K562 (cell line): ENCODE measurements at regions not wholly inside any gene's neighbourhood (a gene's known extent, or its start where the extent isn't known, plus 50 kb on each side); places are given as distances from the start of the nearest gene placed in this dataset.

ENCODE experiments used
- ATAC-seq: fragments of 200-7000 bp; cut with Tn5 transposase; 3 replicates; pipeline ENCODE4 v1.9.1; 2020; ENCODE audit warnings: moderate library complexity
- BruUV-seq: library from RNA; stranded (reverse); fragments of 400-500 nt; replicated peaks from 2 replicates; lab custom pipeline; 2021; lab: Mats Ljungman, UMichigan
- CTCF ChIA-PET: fragments of 300-600 bp; formaldehyde crosslinking; extraction: SDS; loops from one replicate; lab custom pipeline; 2021; ENCODE audit warnings: low intra/inter-chr PET ratio; lab: Yijun Ruan, JAX
- POLR2A ChIA-PET: fragments of 300-600, 350-650 bp; sonication (Branson Sonifier 250); formaldehyde crosslinking; extraction: SDS; loops from one replicate; lab custom pipeline; 2021; ENCODE audit warnings: antibody characterized with exemption, inconsistent platforms; lab: Yijun Ruan, JAX
- DNase-seq, 4 experiments: peaks; one replicate each; pipeline versions ENCODE4 v3.0.0 to v3.0.0-alpha.2; 2011 to 2018; ENCODE audit warnings: low spot score in 3 of 4, mixed read lengths in 3 of 4; ENCODE audit errors: extremely low read depth in 1 of 4
- FAIRE-seq: peaks from 2 replicates; lab custom pipeline; 2011; peaks lifted over from hg19 to GRCh38; lab: Jason Lieb, UNC
- H2AFZ ChIP-seq: 2 replicates; pipeline ENCODE4 v1.6.0; 2011; ENCODE audit warnings: low read depth, low read length, control low read depth, inconsistent platforms
- H3K27ac ChIP-seq: fragments of 200-600 bp; 3 replicates; pipeline ENCODE4 v1.8.0; 2011; ENCODE audit warnings: low read depth, mild to moderate bottlenecking, control low read depth, inconsistent platforms, low read length, moderate library complexity, mixed read lengths; ENCODE audit errors: extremely low read depth
- H3K27me3 ChIP-seq, 2 experiments: fragments of 300-600 bp in 1 of 2; 2 replicates in 1 of 2; 3 replicates in 1 of 2; pipeline versions ENCODE4 v1.6.0 to v1.8.0; 2011; ENCODE audit warnings: inconsistent platforms in 2 of 2, low read length in 2 of 2, mild to moderate bottlenecking in 1 of 2, mixed read lengths in 1 of 2, moderate library complexity in 1 of 2; ENCODE audit not compliant: control insufficient read depth in 2 of 2, insufficient read depth in 2 of 2
- H3K36me3 ChIP-seq: fragments of 300-600 bp; 3 replicates; pipeline ENCODE4 v1.8.0; 2011; ENCODE audit warnings: mild to moderate bottlenecking, low read length, inconsistent platforms; ENCODE audit not compliant: control insufficient read depth, insufficient read depth
- H3K4me1 ChIP-seq, 2 experiments: fragments of 200-600 bp in 1 of 2; replicated peaks in 1 of 2; 2 replicates in 1 of 2; 3 replicates in 1 of 2; pipeline versions ENCODE4 v1.5.1 to v1.8.0; 2011; ENCODE audit warnings: inconsistent platforms in 2 of 2, low read length in 2 of 2, mild to moderate bottlenecking in 1 of 2, mixed read lengths in 1 of 2, moderate library complexity in 1 of 2; ENCODE audit not compliant: control insufficient read depth in 2 of 2, insufficient read depth in 2 of 2
- H3K4me2 ChIP-seq: 2 replicates; pipeline ENCODE4 v1.6.1; 2011; ENCODE audit warnings: low read length, control low read depth, inconsistent platforms, mixed read lengths; ENCODE audit not compliant: insufficient read depth
- H3K4me3 ChIP-seq: fragments of 200-600 bp; sonication (generic), shearing (Covaris generic); 2 replicates; pipeline ENCODE4 v1.5.1; 2016; ENCODE audit warnings: control low read depth, inconsistent platforms
- H3K79me2 ChIP-seq: fragments of 200-600 bp; 3 replicates; pipeline ENCODE4 v1.8.0; 2011; ENCODE audit warnings: low read length, inconsistent platforms; ENCODE audit not compliant: control insufficient read depth, insufficient read depth
- H3K9ac ChIP-seq, 2 experiments: 2 replicates each; pipeline versions ENCODE4 v1.6.0 to v1.6.1; 2011; ENCODE audit warnings: low read depth in 2 of 2, low read length in 2 of 2, control low read depth in 1 of 2, inconsistent platforms in 1 of 2, mild to moderate bottlenecking in 1 of 2, mixed read lengths in 1 of 2; ENCODE audit not compliant: insufficient read depth in 1 of 2
- H3K9me1 ChIP-seq: one replicate; pipeline ENCODE4 v1.6.0; 2011; ENCODE audit warnings: inconsistent platforms, mild to moderate bottlenecking, low read length, moderate library complexity; ENCODE audit not compliant: control insufficient read depth, insufficient read depth
- H3K9me3 ChIP-seq: replicated peaks from 2 replicates; pipeline ENCODE4 v1.5.1; 2011; ENCODE audit warnings: low read depth, low read length, inconsistent platforms; ENCODE audit not compliant: control insufficient read depth, insufficient read depth
- H4K20me1 ChIP-seq: replicated peaks from 2 replicates; pipeline ENCODE4 v1.6.1; 2011; ENCODE audit warnings: low read length, inconsistent platforms, mixed read lengths; ENCODE audit not compliant: control insufficient read depth, insufficient read depth
- PCBP2 ChIP-seq: fragments of 200-400 bp; formaldehyde crosslinking; IDR thresholded peaks from 2 replicates; pipeline ENCODE4 v1.6.1; 2018; ENCODE audit warnings: low read length, low read depth, mild to moderate bottlenecking, moderate library complexity; ENCODE audit not compliant: poor library complexity, severe bottlenecking
- PTBP1 ChIP-seq: fragments of 200-400 bp; formaldehyde crosslinking; IDR thresholded peaks from 2 replicates; pipeline ENCODE4 v1.6.1; 2017; ENCODE audit warnings: low read depth, low read length
- ZNF165 ChIP-seq: fragments of 250-450 bp; sonication (Bioruptor Pico); IDR thresholded peaks from 2 replicates; pipeline ENCODE4 v1.4.0; 2020; ENCODE audit warnings: borderline replicate concordance
- WGBS: fragments of 100-300 bp; shearing (Covaris generic); methylation state at CpG from one replicate; pipeline ENCODE4 v1.1.6; 2016; ENCODE audit warnings: low coverage, mixed read lengths; ENCODE audit not compliant: insufficient coverage; ENCODE audit errors: missing lambda C conversion rate; 5-methylcytosine and 5-hydroxymethylcytosine counted together
- in situ Hi-C: fragments of 300-500 bp; cut with MboI; formaldehyde crosslinking; loops from 4 replicates; pipeline ENCODE4 v1.15.0; 2018; ENCODE audit warnings: inconsistent platforms, mixed read lengths
- intact Hi-C: fragments of 100-400 bp; cut with micrococcal nuclease; formaldehyde crosslinking; loops from 2 replicates; pipeline ENCODE4 v1.14.2; 2022
- TF ChIP-seq, protein P1 (sequence below): fragments of 250-450 bp; sonication (Bioruptor Pico); IDR thresholded peaks from 2 replicates; pipeline ENCODE4 v1.5.1; 2021; ENCODE audit warnings: mild to moderate bottlenecking
- TF ChIP-seq, protein P2 (sequence below): fragments of 450-650 bp; IDR thresholded peaks from 2 replicates; pipeline ENCODE4 v1.6.1; 2016; ENCODE audit warnings: borderline replicate concordance
- TF ChIP-seq, protein P3 (sequence below), 2 experiments: fragments of 250-450 bp in 1 of 2; fragments of 450-650 bp in 1 of 2; sonication (Bioruptor Pico) in 1 of 2; IDR thresholded peaks; 2 replicates each; pipeline versions ENCODE4 v1.6.1 to v1.8.0; 2016 to 2021; ENCODE audit warnings: mild to moderate bottlenecking in 2 of 2, moderate library complexity in 2 of 2, missing compliant biosample characterization in 1 of 2, missing genetic modification characterization in 1 of 2

DNA sequence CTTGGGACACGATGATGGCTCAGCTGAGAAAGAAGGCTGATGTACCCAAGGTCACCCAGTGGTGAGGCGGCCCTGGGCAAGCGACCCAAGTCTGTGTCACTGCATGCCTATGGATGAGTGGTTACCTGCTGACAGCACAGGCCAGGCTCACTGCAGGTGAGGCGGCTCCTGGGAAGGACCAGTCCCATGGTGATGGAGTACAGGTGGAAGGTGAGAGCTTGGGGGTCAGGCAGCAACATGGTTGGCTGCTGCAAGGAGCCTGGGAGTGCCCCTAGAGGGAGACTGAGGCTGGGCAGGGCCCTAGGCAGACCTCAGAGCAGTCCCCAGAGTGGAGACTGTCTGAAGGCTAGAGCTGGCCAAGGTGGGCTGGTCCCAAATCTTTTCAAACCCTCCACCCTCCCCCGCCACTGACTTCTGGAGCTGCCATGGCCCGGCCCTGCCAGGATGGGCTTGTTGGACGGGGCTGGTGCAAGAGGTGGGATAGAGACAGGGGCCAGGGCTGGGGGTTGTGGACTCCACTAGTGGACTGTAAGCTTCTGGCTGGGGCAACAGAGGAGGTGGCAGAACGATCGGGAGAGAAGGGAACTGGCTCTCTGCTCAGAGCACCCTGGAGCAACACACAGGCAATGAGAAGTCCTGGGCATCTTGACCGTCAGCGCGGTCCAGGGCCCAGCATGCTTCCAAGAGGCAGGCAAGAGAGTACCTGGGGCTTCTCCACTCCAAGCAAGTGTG lies 72.5 kb upstream of the SLC6A11 start:
- Histone ChIP-seq H3K9me1 (no peaks in the 10 kb centered on the region), H2AFZ (no peak overlapping the region), H3K27ac (no peak overlapping the region), H4K20me1 (0 out of 2 replicates have a peak, but pooled peaks cover 6% of the 10 kb centered on the region), H3K36me3 (no peaks in the 10 kb centered on the region), H3K27me3 (peaks cover 0 to 3% of the 10 kb centered on the region in 2 experiments; a peak in 1 of 5 replicates), H3K4me1 (peaks cover 0 to 6% of the 10 kb centered on the region in 2 experiments; a peak in 1 of 5 replicates), H3K9ac (no peak overlapping the region; a peak in 1 of 4 replicates), H3K79me2 (no peaks in the 10 kb centered on the region), H3K9me3 (no peaks in the 10 kb centered on the region), H3K4me2 (no peak overlapping the region), H3K4me3 (no peak overlapping the region)
- 1% methylated on average over 11 of the region's 12 CpGs for WGBS
- TF ChIP-seq, protein P1, sequence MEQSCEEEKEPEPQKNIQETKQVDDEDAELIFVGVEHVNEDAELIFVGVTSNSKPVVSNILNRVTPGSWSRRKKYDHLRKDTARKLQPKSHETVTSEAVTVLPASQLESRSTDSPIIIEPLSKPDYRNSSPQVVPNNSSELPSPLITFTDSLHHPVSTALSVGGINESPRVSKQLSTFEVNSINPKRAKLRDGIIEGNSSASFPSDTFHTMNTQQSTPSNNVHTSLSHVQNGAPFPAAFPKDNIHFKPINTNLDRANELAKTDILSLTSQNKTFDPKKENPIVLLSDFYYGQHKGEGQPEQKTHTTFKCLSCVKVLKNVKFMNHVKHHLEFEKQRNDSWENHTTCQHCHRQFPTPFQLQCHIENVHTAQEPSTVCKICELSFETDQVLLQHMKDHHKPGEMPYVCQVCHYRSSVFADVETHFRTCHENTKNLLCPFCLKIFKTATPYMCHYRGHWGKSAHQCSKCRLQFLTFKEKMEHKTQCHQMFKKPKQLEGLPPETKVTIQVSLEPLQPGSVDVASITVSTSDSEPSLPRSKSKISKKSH (CRISPR knock-in tag), result no peak
- TF ChIP-seq PTBP1, result no peak
- TF ChIP-seq ZNF165 (CRISPR knock-in tag), result no peak
- TF ChIP-seq, protein P2, sequence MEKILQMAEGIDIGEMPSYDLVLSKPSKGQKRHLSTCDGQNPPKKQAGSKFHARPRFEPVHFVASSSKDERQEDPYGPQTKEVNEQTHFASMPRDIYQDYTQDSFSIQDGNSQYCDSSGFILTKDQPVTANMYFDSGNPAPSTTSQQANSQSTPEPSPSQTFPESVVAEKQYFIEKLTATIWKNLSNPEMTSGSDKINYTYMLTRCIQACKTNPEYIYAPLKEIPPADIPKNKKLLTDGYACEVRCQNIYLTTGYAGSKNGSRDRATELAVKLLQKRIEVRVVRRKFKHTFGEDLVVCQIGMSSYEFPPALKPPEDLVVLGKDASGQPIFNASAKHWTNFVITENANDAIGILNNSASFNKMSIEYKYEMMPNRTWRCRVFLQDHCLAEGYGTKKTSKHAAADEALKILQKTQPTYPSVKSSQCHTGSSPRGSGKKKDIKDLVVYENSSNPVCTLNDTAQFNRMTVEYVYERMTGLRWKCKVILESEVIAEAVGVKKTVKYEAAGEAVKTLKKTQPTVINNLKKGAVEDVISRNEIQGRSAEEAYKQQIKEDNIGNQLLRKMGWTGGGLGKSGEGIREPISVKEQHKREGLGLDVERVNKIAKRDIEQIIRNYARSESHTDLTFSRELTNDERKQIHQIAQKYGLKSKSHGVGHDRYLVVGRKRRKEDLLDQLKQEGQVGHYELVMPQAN, result no peak
- TF ChIP-seq, protein P3, sequence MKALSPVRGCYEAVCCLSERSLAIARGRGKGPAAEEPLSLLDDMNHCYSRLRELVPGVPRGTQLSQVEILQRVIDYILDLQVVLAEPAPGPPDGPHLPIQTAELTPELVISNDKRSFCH (CRISPR knock-in tag; IDR thresholded peaks at IDR 0.05), result no peak
- TF ChIP-seq, protein P3 (tag; IDR thresholded peaks at IDR 0.05), result no peak
- TF ChIP-seq PCBP2, result no peak
- DNase-seq, result no peak
- FAIRE-seq, result no peak
- no TSS peak for BruUV-seq
- POLR2A ChIA-PET, result interaction anchor here (0.6 kb wide), 3 partner anchors 9 to 1781 kb away, joined by 3 to 4 read pairs (median 3); no protein-coding TSS in a partner anchor
- peak; percentile 43 for ATAC-seq
- in situ Hi-C loops, result loop anchor here (25.0 kb wide), 1 partner anchor 906 kb away; the partner anchor contains the start of gene RPUSD3
- intact Hi-C loops, result no loop called here
- CTCF ChIA-PET, result interaction anchor here (0.5 kb wide), 1 partner anchor 1098 kb away, joined by 3 read pairs; no protein-coding TSS in a partner anchor
